Amygdala (tissue), 56 donors: ENCODE measurements at regions not wholly inside any gene's neighbourhood (a gene's known extent, or its start where the extent isn't known, plus 50 kb on each side); places are given as distances from the start of the nearest gene placed in this dataset.
A peak's percentile ranks its signal among the peaks of the same experiment; 100 is the strongest.
"Not testable (repeated sequence)": the region's sequence is repeated elsewhere in the genome, so short reads cannot be mapped to it uniquely, and the experiment has no call there.

ENCODE experiments used
- DNase-seq, 56 donors: peaks; one replicate each; lab custom pipeline; 2025; lab: John Stamatoyannopoulos, UW

- peak in 6 of 56 donors; percentile 2 to 15 (median 10) for DNase-seq
Observed at GRCh38 chr21:36589352-36589971, 109.5 kb upstream of the SIM2 start.

- DNase-seq = no peak
Observed at GRCh38 chr21:36591326-36591970, 107.5 kb upstream of the SIM2 start.

DNA sequence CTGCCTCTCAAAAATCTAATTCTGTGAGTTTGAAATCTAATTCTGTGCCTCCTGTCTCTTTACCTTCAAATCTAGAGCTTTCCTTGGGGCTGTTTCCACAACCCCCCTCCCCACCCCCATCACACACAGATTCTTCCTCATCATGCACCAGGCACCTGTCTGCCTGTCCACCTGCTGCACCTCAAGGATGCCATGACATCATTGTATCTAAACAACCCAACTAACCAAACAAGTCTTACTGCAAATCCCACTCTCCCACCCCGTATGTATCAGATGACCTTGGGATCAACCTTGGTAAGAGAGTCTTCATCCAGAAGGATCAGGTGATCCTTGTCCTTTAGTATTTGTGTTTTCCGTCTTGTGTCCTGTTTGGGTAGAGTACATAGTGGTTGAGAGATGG, 102.7 kb upstream of the SIM2 start:
- DNase-seq = no peak

GRCh38 chr21:36601362-36601761, 97.6 kb upstream of the SIM2 start:
- no peak for DNase-seq

DNA sequence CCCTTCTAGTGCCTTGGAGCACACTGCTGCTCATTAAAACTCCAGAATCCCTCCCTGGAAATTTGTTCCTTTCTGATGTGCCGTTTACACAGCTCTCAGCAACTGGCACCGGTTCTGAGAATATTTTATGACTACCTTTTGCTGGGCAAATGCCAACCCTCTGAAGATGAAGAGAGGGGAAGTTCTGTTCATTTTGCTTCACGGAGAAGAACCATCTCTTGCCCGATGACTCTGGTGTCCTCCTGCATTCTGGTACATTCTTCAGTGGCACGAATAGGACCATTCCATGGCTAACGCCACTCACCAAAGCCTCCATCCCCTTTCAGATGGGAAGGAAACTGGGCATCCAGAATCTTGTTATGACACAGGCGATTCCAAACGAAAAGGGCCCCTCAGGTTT, 96.2 kb upstream of the SIM2 start:
- DNase-seq = no peak

DNA sequence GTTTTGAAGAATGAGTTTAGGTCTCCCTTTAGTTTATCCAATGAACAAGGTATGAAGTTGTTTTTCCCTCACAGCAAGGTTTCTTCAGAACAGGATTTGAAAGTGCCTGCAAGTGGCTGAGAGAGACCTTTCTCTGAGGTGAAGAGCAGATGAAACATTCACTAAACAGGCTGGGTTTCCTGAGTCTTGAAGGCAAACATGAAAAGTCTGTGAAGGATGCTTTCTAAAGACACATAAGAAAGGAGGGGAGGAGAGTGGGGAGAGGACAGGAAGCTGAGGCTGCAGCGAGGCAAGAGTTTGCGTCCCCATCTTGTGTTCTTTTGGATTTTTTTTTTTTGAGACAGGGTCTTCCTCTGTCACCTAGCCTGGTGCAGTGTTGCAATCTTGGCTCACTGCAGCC, 95.7 kb upstream of the SIM2 start:
- DNase-seq = no peak

- DNase-seq = no peak
Observed at GRCh38 chr21:36605426-36605825, 93.5 kb upstream of the SIM2 start.

GRCh38 chr21:36606287-36606982, 92.5 kb upstream of the SIM2 start:
- DNase-seq = peak in 15 of 56 donors; percentile 2 to 32 (median 8)

DNA sequence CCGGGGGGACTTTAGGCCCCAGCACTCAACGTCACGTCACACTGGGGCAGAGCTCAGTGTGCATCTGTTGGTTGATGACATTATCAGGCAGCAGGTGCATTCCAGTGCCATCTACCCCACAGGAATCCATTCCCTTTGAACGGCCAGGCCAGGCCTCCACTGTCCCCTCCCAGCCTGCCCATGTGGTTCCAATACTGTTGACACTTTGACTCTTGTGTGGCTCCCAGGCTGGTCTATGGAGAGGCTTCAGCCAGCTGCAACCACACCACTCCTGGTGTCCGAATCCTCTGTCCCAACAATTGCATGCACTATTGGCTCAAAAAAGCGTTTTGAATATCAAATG, 92.0 kb upstream of the SIM2 start:
- DNase-seq = no peak

DNA sequence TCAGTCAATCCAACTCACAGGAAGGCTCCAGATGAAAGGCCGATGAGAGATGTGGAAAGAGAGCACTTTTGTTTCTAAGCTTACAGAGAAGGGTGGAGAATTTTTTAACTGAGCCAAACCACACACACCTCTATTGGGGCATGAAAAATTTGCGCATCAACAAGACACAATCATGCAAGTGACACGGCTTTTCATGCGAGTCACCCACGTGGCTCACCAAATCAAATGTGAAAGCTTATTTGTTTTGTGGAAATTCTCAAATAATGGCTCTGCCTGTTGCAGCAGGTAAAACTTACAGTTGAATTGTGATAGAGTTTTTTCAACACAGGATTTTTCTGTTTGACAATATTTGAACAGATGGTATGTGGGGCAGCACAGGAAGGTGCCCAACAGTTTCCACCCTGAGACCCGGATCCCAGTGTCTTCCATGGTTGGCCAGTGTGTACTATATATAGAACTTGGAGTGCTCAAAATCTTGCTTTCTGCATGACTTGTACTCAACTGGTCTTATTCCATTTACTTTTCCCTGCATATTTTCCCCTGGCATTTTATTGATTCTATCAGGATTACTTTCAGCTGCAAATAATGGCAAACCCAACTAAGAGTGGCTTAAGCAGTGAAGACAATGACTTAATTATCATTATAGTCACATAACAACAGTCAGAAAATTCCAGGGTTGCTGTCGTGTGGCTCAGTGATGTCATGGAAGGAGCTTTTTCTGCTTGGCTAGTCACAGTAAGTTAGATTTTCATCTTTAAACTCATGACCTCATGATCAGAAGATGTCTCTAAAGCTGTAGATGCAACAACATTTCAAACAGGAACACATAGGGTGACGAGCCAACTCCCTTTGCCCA, 90.6 kb upstream of the SIM2 start:
- DNase-seq = no peak

GRCh38 chr21:36608897-36609225, 90.1 kb upstream of the SIM2 start:
- no peak for DNase-seq

DNA sequence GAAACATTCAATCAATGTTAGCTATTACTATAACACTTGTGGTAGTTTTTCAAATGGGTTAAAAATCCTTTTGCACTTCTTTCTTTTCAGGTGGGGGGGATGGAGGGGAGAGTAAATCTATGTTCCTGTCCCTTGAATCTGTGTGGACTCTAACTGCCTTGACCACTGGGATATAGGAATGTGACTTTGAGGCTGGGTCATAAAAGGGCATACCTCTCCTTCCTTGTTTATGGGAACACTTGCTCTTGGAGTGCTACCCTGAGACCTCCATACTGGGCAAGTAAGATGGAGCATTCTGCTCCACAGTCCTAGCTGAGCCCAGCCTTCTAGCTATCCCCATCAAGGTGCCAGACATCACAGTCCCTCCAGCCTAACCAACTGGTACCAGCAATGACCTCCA, 89.3 kb upstream of the SIM2 start:
- DNase-seq = no peak

DNA sequence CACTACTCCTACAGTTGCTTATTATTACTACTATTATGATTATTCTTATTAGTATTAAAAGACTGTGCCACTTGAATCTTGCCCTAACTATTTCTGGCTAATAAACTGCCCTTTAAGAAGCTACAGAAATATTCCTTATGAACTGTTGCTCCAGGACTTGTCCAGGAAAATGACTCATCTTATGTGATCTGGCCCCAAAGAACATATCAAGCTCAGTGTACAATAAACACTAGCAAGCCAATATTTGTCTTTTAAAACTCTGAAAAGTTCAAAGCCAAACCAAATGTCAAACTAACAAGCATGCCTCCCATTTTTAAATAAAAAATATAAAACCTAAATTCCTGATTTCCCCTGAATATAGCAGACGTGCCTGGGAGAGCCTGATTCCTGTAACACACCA, 88.7 kb upstream of the SIM2 start:
- DNase-seq = no peak

DNA sequence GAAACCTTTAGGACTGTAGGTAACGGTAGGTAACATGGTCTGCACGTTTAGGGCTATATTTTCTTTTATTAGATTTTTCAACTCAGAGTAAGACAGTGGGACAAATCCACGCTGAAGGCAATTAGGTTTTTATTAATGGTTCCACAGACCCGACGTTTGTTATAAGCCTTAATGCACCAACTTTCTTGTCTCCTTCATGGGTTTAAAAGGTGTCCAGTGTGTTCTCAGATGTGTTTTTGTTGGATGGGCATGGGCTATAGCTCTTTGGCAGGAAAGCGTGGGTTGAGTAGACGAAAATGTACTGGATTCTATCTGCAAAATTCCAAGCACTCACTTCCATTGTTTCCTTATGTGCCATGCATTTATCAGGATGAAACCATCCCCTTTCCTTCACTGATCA, 88.0 kb upstream of the SIM2 start:
- DNase-seq = no peak

DNA sequence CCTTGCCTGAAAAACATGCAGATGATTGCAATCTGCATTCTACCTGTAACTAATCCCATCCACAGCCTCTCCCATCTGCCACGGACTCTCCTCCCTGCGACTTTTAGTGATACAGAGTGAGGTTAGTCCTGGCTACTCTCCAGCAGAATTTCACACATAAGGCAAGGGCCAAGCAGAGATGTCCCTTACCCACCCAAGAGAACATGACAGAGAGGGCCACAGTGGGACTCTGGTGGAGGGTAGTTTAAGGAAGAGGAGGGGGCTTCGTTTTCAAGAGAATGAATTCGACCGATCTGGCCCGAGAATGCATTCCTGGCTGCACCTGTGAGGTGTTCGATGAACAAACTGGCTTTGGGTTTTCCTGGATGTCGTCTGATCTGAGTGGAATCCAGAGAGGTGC, 87.5 kb upstream of the SIM2 start:
- DNase-seq = no peak

GRCh38 chr21:36613059-36613458, 85.9 kb upstream of the SIM2 start:
- DNase-seq = no peak

DNA sequence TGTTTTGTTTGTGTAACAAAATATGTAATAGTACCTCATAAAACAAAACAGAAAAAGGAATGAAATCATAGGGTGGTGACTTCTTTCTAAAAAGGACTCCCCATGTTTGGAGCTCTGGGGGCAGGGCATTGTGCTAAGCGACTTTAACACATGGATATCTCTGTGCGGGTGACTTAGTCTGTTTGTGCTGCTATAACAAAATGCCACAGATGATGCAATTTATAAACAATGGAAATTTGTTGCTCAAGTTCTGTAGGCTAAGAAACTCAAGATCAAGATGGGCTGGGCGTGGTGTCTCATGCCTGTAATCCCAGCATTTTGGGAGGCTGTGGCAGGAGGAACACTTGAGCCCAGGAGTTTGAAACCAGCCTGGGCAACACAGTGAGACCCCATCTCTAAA, 85.4 kb upstream of the SIM2 start:
- no peak for DNase-seq

- DNase-seq = no peak
Observed at GRCh38 chr21:36615274-36615964, 83.5 kb upstream of the SIM2 start.

DNA sequence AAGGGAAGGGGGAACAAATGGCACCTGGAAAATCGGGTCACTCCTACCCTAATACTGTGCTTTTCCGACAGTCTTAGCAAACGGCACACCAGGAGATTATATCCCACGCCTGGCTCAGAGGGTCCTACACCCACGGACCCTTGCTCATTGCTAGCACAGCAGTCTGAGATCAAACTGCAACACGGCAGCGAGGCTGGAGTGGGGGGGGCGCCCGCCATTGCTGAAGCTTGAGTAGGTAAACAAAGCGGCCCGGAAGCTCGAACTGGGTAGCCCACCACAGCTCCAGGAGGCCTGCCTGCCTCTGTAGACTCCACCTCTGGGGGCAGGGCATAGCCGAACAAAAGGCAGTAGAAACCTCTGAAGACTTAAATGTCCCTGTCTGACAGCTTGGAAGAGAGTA, 82.1 kb upstream of the SIM2 start:
- DNase-seq = not testable (repeated sequence)

DNA sequence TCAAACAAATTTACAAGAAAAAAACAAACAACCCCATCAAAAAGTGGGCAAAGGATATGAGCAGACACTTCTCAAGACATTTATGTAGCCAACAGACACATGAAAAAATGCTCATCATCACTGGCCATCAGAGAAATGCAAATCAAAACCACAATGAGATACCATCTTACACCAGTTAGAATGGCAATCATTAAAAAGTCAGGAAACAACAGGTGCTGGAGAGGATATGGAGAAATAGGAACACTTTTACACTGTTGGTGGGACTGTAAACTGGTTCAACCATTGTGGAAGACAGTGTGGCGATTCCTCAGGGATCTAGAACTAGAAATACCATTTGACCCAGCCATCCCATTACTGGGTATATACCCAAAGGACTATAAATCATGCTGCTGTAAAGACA, 77.1 kb upstream of the SIM2 start:
- DNase-seq = not testable (repeated sequence)

DNA sequence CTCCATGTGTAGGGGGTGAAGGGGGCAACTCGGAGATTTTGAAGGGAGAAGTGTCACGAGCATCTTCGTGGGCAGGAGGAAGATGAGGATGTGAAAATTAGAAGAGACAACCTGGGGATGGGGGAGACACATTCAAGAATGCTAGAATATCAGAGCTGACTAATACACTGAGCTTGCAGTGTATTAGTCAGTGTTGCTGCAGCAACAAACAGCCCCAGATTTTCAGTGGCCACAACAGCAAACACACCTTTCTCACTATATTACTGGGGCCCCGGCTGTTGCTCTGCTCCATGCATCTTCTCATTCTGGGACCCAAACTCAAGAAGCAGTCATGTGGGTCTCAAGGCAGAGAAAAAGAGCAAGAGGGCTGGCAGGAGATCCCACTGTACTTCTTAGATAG, 74.8 kb upstream of the SIM2 start:
- DNase-seq = no peak
